WTC11 (cell line): ENCODE measurements at regions not wholly inside any gene's neighbourhood (a gene's known extent, or its start where the extent isn't known, plus 50 kb on each side); places are given as distances from the start of the nearest gene placed in this dataset.
"Not testable (repeated sequence)": the region's sequence is repeated elsewhere in the genome, so short reads cannot be mapped to it uniquely, and the experiment has no call there.

Source experiments
- ATAC-seq: fragments of 200-7000 bp; cut with Tn5 transposase; 2 replicates; pipeline ENCODE4 v1.10.0; 2021; ENCODE audit warnings: mild to moderate bottlenecking, moderate library complexity
- CTCF ChIA-PET: fragments of 300-600 bp; sonication (Branson Sonifier 250); formaldehyde crosslinking; loops from one replicate; lab custom pipeline; 2021; ENCODE audit warnings: antibody characterized with exemption; lab: Charles Lee
- POLR2A ChIA-PET: fragments of 350-600 bp; sonication (Branson Sonifier 250); formaldehyde crosslinking; loops from one replicate; lab custom pipeline; 2021; ENCODE audit warnings: antibody characterized with exemption; lab: Charles Lee
- DNase-seq: peaks from one replicate; pipeline ENCODE4 v3.0.0; 2021; ENCODE audit warnings: low spot score
- H3K27ac Mint-ChIP-seq: 2 replicates; pipeline ENCODE4 v1.8.0; 2021; ENCODE audit warnings: mixed read lengths
- H3K27me3 Mint-ChIP-seq: 2 replicates; pipeline ENCODE4 v1.8.0; 2021; ENCODE audit warnings: low read depth, mild to moderate bottlenecking, moderate library complexity, mixed read lengths
- H3K36me3 Mint-ChIP-seq: 2 replicates; pipeline ENCODE4 v1.8.0; 2021; ENCODE audit warnings: mixed read lengths
- H3K4me1 Mint-ChIP-seq: 2 replicates; pipeline ENCODE4 v1.8.0; 2022; ENCODE audit warnings: mixed read lengths
- H3K4me3 Mint-ChIP-seq: 2 replicates; pipeline ENCODE4 v1.8.0; 2021; ENCODE audit warnings: mild to moderate bottlenecking, moderate library complexity, mixed read lengths
- H3K9me3 Mint-ChIP-seq: 2 replicates; pipeline ENCODE4 v1.8.0; 2021; ENCODE audit warnings: mixed read lengths
- CBFB ChIP-seq: sonication (generic); formaldehyde crosslinking; IDR thresholded peaks from 2 replicates; pipeline ENCODE4 v1.8.1; 2022; ENCODE audit warnings: mild to moderate bottlenecking, low read depth, missing genetic modification reagents
- GABPB1 ChIP-seq: sonication (generic); formaldehyde crosslinking; IDR thresholded peaks from 2 replicates; pipeline ENCODE4 v1.8.1; 2023; ENCODE audit warnings: mild to moderate bottlenecking, missing genetic modification reagents
- MXD4 ChIP-seq: fragments of 250-450 bp; sonication (Bioruptor Pico); IDR thresholded peaks from 2 replicates; pipeline ENCODE4 v1.8.0; 2021; ENCODE audit warnings: mild to moderate bottlenecking, moderate library complexity, borderline replicate concordance
- NFATC4 ChIP-seq: fragments of 250-450 bp; sonication (Bioruptor Pico); IDR thresholded peaks from 2 replicates; pipeline ENCODE4 v1.9.0; 2021; ENCODE audit warnings: mild to moderate bottlenecking
- TEAD1 ChIP-seq: sonication (generic); formaldehyde crosslinking; IDR thresholded peaks from 2 replicates; pipeline ENCODE4 v1.8.0; 2022; ENCODE audit warnings: mild to moderate bottlenecking, missing genetic modification reagents
- ZBTB21 ChIP-seq: sonication (generic); formaldehyde crosslinking; IDR thresholded peaks from 2 replicates; pipeline ENCODE4 v1.8.1; 2023; ENCODE audit warnings: mild to moderate bottlenecking, missing genetic modification reagents, borderline replicate concordance
- ZNF416 ChIP-seq: fragments of 250-450 bp; sonication (Bioruptor Pico); IDR thresholded peaks from 2 replicates; pipeline ENCODE4 v1.9.0; 2021; ENCODE audit warnings: mild to moderate bottlenecking, inconsistent platforms
- TF ChIP-seq, protein P1 (sequence below): sonication (generic); formaldehyde crosslinking; IDR thresholded peaks from 2 replicates; pipeline ENCODE4 v1.8.0; 2023; ENCODE audit warnings: mild to moderate bottlenecking, missing genetic modification reagents
- TF ChIP-seq, protein P2 (sequence below): sonication (generic); formaldehyde crosslinking; IDR thresholded peaks from 2 replicates; pipeline ENCODE4 v1.8.0; 2022; ENCODE audit warnings: mild to moderate bottlenecking, missing genetic modification reagents
- TF ChIP-seq, protein P3 (sequence below): sonication (generic); formaldehyde crosslinking; conservative IDR thresholded peaks from 2 replicates; pipeline ENCODE4 v1.8.1; 2023; ENCODE audit warnings: mild to moderate bottlenecking, low read depth, missing genetic modification reagents, moderate library complexity
- TF ChIP-seq, protein P4 (sequence below): fragments of 250-450 bp; sonication (Bioruptor Pico); IDR thresholded peaks from 2 replicates; pipeline ENCODE4 v1.9.0; 2021; ENCODE audit warnings: mild to moderate bottlenecking, borderline replicate concordance
- TF ChIP-seq, protein P5 (sequence below): fragments of 250-450 bp; sonication (Bioruptor Pico); conservative IDR thresholded peaks from 2 replicates; pipeline ENCODE4 v1.9.0; 2021; ENCODE audit warnings: mild to moderate bottlenecking

DNA sequence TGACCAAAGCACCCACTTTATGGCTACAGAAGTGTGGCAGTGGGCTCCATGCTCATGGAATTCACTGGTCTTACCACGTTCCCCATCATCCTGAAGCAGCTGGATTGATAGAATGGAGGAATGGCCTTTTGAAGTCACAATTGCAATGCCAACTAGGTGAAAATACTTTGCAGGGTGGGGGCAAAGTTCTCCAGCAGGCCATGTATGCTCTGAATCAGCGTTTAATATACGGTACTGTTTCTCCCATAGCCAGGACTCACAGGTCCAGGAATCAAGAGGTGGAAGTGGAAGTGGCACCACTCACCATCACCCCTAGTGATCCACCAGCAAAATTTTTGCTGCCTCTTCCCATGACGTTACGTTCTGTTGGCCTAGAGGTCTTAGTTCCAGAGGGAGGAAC lies 60.5 kb upstream of the GMDS start (continued):
- TF ChIP-seq, protein P1, sequence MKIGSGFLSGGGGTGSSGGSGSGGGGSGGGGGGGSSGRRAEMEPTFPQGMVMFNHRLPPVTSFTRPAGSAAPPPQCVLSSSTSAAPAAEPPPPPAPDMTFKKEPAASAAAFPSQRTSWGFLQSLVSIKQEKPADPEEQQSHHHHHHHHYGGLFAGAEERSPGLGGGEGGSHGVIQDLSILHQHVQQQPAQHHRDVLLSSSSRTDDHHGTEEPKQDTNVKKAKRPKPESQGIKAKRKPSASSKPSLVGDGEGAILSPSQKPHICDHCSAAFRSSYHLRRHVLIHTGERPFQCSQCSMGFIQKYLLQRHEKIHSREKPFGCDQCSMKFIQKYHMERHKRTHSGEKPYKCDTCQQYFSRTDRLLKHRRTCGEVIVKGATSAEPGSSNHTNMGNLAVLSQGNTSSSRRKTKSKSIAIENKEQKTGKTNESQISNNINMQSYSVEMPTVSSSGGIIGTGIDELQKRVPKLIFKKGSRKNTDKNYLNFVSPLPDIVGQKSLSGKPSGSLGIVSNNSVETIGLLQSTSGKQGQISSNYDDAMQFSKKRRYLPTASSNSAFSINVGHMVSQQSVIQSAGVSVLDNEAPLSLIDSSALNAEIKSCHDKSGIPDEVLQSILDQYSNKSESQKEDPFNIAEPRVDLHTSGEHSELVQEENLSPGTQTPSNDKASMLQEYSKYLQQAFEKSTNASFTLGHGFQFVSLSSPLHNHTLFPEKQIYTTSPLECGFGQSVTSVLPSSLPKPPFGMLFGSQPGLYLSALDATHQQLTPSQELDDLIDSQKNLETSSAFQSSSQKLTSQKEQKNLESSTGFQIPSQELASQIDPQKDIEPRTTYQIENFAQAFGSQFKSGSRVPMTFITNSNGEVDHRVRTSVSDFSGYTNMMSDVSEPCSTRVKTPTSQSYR (CRISPR knock-in tag) = no peak
- no peak for TF ChIP-seq MXD4 (CRISPR knock-in tag)
- TF ChIP-seq, protein P2, sequence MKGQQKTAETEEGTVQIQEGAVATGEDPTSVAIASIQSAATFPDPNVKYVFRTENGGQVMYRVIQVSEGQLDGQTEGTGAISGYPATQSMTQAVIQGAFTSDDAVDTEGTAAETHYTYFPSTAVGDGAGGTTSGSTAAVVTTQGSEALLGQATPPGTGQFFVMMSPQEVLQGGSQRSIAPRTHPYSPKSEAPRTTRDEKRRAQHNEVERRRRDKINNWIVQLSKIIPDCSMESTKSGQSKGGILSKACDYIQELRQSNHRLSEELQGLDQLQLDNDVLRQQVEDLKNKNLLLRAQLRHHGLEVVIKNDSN (CRISPR knock-in tag) = no peak
- TF ChIP-seq, protein P3, sequence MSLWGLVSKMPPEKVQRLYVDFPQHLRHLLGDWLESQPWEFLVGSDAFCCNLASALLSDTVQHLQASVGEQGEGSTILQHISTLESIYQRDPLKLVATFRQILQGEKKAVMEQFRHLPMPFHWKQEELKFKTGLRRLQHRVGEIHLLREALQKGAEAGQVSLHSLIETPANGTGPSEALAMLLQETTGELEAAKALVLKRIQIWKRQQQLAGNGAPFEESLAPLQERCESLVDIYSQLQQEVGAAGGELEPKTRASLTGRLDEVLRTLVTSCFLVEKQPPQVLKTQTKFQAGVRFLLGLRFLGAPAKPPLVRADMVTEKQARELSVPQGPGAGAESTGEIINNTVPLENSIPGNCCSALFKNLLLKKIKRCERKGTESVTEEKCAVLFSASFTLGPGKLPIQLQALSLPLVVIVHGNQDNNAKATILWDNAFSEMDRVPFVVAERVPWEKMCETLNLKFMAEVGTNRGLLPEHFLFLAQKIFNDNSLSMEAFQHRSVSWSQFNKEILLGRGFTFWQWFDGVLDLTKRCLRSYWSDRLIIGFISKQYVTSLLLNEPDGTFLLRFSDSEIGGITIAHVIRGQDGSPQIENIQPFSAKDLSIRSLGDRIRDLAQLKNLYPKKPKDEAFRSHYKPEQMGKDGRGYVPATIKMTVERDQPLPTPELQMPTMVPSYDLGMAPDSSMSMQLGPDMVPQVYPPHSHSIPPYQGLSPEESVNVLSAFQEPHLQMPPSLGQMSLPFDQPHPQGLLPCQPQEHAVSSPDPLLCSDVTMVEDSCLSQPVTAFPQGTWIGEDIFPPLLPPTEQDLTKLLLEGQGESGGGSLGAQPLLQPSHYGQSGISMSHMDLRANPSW (CRISPR knock-in tag) = no peak
- no peak for TF ChIP-seq NFATC4
- TF ChIP-seq ZBTB21 = no peak
- TF ChIP-seq, protein P4, sequence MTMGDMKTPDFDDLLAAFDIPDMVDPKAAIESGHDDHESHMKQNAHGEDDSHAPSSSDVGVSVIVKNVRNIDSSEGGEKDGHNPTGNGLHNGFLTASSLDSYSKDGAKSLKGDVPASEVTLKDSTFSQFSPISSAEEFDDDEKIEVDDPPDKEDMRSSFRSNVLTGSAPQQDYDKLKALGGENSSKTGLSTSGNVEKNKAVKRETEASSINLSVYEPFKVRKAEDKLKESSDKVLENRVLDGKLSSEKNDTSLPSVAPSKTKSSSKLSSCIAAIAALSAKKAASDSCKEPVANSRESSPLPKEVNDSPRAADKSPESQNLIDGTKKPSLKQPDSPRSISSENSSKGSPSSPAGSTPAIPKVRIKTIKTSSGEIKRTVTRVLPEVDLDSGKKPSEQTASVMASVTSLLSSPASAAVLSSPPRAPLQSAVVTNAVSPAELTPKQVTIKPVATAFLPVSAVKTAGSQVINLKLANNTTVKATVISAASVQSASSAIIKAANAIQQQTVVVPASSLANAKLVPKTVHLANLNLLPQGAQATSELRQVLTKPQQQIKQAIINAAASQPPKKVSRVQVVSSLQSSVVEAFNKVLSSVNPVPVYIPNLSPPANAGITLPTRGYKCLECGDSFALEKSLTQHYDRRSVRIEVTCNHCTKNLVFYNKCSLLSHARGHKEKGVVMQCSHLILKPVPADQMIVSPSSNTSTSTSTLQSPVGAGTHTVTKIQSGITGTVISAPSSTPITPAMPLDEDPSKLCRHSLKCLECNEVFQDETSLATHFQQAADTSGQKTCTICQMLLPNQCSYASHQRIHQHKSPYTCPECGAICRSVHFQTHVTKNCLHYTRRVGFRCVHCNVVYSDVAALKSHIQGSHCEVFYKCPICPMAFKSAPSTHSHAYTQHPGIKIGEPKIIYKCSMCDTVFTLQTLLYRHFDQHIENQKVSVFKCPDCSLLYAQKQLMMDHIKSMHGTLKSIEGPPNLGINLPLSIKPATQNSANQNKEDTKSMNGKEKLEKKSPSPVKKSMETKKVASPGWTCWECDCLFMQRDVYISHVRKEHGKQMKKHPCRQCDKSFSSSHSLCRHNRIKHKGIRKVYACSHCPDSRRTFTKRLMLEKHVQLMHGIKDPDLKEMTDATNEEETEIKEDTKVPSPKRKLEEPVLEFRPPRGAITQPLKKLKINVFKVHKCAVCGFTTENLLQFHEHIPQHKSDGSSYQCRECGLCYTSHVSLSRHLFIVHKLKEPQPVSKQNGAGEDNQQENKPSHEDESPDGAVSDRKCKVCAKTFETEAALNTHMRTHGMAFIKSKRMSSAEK (CRISPR knock-in tag) = no peak
- TF ChIP-seq, protein P5, sequence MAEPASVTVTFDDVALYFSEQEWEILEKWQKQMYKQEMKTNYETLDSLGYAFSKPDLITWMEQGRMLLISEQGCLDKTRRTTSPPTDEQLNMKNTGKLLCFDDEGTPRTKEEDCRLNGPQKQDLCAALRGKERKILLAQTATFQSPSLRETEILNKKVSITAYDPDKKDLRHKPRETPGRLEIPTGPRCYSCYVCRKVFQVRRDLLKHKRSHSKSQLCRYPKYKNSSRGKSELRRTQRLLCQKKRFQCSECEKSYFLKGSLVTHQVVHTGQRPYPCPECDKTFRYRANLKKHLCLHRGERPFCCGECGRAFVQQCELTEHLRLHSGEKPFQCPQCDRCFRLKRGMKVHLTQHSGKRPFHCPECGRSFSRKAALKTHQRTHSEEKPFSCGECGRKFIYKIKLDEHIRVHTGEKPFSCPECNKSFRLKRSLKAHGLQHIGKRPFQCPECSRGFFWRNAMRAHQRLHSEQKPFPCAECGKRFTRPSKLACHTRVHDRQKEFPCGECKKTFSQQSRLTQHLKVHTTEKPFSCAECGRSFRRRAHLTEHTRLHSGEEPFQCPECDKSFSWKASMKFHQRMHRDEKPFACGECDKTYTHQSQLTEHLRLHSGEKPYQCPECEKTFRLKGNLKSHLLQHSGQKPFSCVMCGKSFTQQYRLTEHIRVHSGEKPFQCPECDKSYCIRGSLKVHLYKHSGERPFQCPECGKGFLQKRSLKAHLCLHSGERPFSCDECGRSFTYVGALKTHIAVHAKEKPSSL = no peak
- TF ChIP-seq GABPB1 (CRISPR knock-in tag) = no peak
- no peak for TF ChIP-seq ZNF416 (CRISPR knock-in tag)
- TF ChIP-seq TEAD1 (CRISPR knock-in tag) = no peak
- TF ChIP-seq CBFB (CRISPR knock-in tag) = no peak

DNA sequence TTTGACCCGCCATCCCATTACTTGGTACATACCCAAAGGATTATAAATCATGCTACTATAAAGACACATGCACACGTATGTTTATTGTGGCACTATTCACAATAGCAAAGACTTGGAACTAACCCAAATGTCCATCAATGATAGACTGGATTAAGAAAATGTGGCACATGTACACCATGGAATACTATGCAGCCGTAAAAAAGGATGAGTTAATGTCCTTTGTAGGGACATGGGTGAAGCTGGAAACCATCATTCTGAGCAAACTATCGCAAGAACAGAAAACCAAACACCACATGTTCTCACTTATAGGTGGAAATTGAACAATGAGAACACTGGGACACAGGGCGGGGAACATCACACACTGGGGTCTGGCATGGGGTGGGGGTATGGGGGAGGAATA lies 57.1 kb upstream of the GMDS start:
- ATAC-seq, CTCF ChIA-PET, POLR2A ChIA-PET: not testable (repeated sequence)

More for the DNA sequence above, 57.1 kb upstream of the GMDS start:
- H3K4me3 Mint-ChIP-seq, DNase-seq, H3K27ac Mint-ChIP-seq, H3K27me3 Mint-ChIP-seq, H3K4me1 Mint-ChIP-seq: not testable (repeated sequence)
- Mint-ChIP-seq H3K36me3 (peaks cover 40% of the 10 kb centered on the region), H3K9me3 (peaks cover 56% of the 10 kb centered on the region)
